ENCODE measurements at regions not wholly inside any gene's neighbourhood (a gene's known extent, or its start where the extent isn't known, plus 50 kb on each side); places are given as distances from the start of the nearest gene placed in this dataset.

GRCh38 chr1:165063181-165063965, 293.1 kb downstream of the LMX1A start:
- Histone ChIP-seq H3K27me3 (no peaks in the 10 kb centered on the region), H3K36me3 (no peaks in the 10 kb centered on the region), H3K9me3 (no peaks in the 10 kb centered on the region), H3K27ac (no peak overlapping the region), H3K4me3 (no peak overlapping the region), H3K4me1 (no peaks in the 10 kb centered on the region)
- no peak for TF ChIP-seq POLR2AphosphoS5 (IDR thresholded peaks at IDR 0.05)
- TF ChIP-seq CTCF (IDR thresholded peaks at IDR 0.05), result no peak
- TF ChIP-seq POLR2A (IDR thresholded peaks at IDR 0.05), result no peak
- no peak for DNase-seq (ENCODE audit: low spot score in 2 of 2)
- intact Hi-C loops (cut with DNase I; ENCODE audit: low total_unique reads), result no loop called here

- H3K9me3 ChIP-seq, result no peaks in the 10 kb centered on the region
- no peaks in the 10 kb centered on the region for H3K4me1 ChIP-seq
- H3K36me3 ChIP-seq, result no peaks in the 10 kb centered on the region
- H3K27ac ChIP-seq, result no peak overlapping the region
- TF ChIP-seq POLR2AphosphoS5 (IDR thresholded peaks at IDR 0.05), result no peak
- TF ChIP-seq POLR2A (IDR thresholded peaks at IDR 0.05), result no peak
- TF ChIP-seq CTCF (IDR thresholded peaks at IDR 0.05), result no peak
- H3K27me3 ChIP-seq, result no peaks in the 10 kb centered on the region
- intact Hi-C loops (cut with DNase I; ENCODE audit: low total_unique reads), result no loop called here
- DNase-seq (ENCODE audit: low spot score in 2 of 2), result no peak
- H3K4me3 ChIP-seq, result no peak overlapping the region
Measured at GRCh38 chr1:165062346-165062745, 294.2 kb downstream of the LMX1A start.

- TF ChIP-seq CTCF (IDR thresholded peaks at IDR 0.05), result no peak
- TF ChIP-seq POLR2AphosphoS5 (IDR thresholded peaks at IDR 0.05), result no peak
- no peak for TF ChIP-seq POLR2A (IDR thresholded peaks at IDR 0.05)
- H3K27me3 ChIP-seq, result no peaks in the 10 kb centered on the region
- no peaks in the 10 kb centered on the region for H3K4me1 ChIP-seq
- intact Hi-C loops (cut with DNase I; ENCODE audit: low total_unique reads), result no loop called here
- DNase-seq (ENCODE audit: low spot score in 2 of 2), result no peak
- H3K4me3 ChIP-seq, result no peak overlapping the region
- H3K27ac ChIP-seq, result no peak overlapping the region
- H3K36me3 ChIP-seq, result no peaks in the 10 kb centered on the region
- H3K9me3 ChIP-seq, result no peaks in the 10 kb centered on the region
Measured at GRCh38 chr1:165060285-165060793, 296.2 kb downstream of the LMX1A start.

GRCh38 chr1:165057956-165058355, 298.6 kb downstream of the LMX1A start:
- no peaks in the 10 kb centered on the region for H3K9me3 ChIP-seq
- H3K4me1 ChIP-seq, result no peaks in the 10 kb centered on the region
- H3K27ac ChIP-seq, result no peak overlapping the region
- no peak for DNase-seq (ENCODE audit: low spot score in 2 of 2)
- intact Hi-C loops (cut with DNase I; ENCODE audit: low total_unique reads), result no loop called here
- no peaks in the 10 kb centered on the region for H3K27me3 ChIP-seq
- TF ChIP-seq CTCF (IDR thresholded peaks at IDR 0.05) (no peak), POLR2AphosphoS5 (IDR thresholded peaks at IDR 0.05) (no peak)
- no peak overlapping the region for H3K4me3 ChIP-seq
- H3K36me3 ChIP-seq, result no peaks in the 10 kb centered on the region

GRCh38 chr1:165056914-165057313, 299.6 kb downstream of the LMX1A start:
- Histone ChIP-seq H3K4me1 (no peaks in the 10 kb centered on the region), H3K27ac (no peak overlapping the region), H3K36me3 (no peaks in the 10 kb centered on the region), H3K27me3 (no peaks in the 10 kb centered on the region), H3K9me3 (no peaks in the 10 kb centered on the region), H3K4me3 (no peak overlapping the region)
- DNase-seq (ENCODE audit: low spot score in 2 of 2), result no peak
- intact Hi-C loops (cut with DNase I; ENCODE audit: low total_unique reads), result no loop called here
- TF ChIP-seq POLR2AphosphoS5 (IDR thresholded peaks at IDR 0.05) (no peak), CTCF (IDR thresholded peaks at IDR 0.05) (no peak), POLR2A (IDR thresholded peaks at IDR 0.05) (no peak)
